ENCODE measurements at regions not wholly inside any gene's neighbourhood (a gene's known extent, or its start where the extent isn't known, plus 50 kb on each side); places are given as distances from the start of the nearest gene placed in this dataset.

DNA sequence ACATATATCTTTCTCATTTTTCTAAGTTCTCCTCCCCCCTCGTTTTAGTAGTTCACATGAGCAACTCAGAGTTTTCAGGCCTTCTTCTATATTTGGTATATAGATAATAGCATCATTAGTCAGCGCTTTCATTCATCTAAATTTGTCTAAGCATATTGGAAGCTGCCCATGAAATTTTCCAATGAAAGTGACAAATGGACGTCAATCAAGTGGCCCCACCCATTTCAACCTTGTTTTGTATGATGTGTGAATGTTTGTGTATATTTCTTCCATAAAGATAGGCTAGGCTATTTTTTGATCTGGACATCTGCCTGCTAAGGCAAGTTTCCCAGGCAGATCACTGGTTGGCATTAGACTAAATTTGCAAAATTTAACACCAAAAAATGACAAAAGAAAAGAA lies 104.0 kb upstream of the SSBP2 start:
- DNase-seq: no peak

- DNase-seq: no peak
Measured at GRCh38 chr5:81854485-81854884, 103.6 kb upstream of the SSBP2 start.

DNA sequence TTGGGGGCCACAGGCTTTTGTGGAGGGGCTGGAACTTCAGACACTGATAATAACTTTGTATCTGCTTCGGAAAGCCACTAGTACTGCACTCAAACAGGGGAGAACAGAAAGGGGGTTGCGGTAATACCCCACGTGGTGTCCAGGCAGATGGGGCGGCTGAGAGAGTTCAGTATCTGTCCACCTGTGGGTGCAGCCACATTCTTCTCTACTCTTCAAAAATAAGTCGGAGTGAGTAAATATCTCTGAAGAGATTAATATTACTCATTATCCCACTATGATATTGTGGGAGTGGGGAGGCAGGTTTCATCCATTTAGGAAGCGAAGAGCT lies 102.1 kb upstream of the SSBP2 start:
- peak; percentile 44 for DNase-seq

- peak; percentile 44 for DNase-seq
Measured at GRCh38 chr5:81852291-81853029, 101.6 kb upstream of the SSBP2 start.

- DNase-seq: peak; percentile 73
Measured at GRCh38 chr5:81851481-81852178, 100.7 kb upstream of the SSBP2 start.

GRCh38 chr5:81850501-81851357 lies 99.8 kb upstream of the SSBP2 start:
- no peak for DNase-seq

DNA sequence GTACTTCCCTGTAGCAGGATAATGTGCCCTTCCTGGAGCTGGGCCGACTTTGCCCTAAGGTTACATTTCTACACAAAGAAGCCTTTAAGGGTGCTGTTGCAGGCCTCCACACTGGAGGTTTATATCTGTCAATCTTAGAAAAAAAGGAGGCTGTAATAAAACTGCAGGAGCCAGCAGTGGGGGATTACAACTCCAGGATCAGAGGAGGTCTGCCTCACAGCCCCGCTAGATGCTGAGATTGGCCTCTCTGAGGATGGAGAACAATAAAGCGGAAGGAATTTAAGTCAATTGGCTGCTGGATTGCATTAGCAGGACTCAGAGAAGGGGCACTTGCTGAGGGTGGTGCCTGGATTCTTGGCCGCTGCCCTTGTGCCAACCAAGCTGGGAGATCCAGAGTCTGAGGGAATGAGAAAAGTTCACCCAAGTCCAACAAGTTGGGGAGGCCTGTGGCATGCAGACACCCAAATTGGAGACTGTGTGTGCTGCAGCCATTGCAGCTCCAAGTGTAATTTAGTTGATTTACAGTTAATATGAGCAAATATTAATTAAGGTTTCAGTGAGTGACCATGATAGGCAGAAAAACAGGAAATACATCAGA lies 99.0 kb upstream of the SSBP2 start:
- DNase-seq: no peak

- DNase-seq: no peak
Measured at GRCh38 chr5:81848362-81848880, 97.5 kb upstream of the SSBP2 start.

DNA sequence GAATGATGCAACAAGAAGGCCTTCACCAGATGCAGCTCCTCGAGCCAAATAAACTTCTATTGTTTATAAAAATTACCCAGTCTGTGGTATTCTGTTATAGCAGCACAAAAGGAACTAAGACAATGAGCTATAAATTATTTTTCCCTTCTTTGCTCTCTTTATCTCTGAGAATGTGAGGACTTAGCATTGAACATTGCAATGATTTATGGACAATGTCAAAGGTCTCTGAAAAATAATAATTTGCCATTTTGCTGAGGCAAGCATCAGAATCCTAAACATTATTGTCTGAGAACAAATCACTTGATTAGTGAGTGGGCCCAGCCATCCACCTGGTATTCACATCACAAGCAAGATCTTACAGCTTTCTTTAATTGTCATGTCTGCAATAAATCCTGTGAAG lies 95.4 kb upstream of the SSBP2 start:
- no peak for DNase-seq

GRCh38 chr5:81843845-81844244 lies 92.9 kb upstream of the SSBP2 start:
- no peak for DNase-seq

DNA sequence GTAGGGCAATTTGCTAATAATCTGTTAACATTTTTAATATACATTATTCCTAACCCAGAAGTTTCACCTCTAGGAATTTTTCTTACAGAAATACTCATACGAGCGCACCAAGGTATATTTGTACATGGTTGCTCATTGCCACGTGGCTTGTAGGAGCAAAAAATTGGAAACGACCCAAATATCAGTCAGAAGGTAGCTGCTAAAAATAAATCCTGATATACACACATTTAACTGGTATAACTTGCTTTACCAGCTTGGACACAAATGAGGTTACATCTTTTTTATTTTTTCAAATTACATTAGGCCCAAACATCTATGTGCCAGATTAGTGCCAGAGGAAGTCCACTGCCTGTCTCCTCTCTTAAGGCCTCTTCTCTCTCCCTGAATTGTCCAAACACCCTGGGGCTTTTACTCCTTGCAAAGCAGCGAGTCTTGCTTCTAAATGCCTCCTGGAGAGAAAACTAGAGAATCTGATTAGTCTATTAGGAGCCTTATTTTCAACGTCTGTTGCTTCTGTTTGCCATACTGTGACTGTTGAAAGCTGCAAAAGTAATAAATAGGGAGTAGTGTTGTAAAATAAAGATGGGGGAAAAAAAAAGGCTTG lies 92.0 kb upstream of the SSBP2 start:
- no peak for DNase-seq

DNA sequence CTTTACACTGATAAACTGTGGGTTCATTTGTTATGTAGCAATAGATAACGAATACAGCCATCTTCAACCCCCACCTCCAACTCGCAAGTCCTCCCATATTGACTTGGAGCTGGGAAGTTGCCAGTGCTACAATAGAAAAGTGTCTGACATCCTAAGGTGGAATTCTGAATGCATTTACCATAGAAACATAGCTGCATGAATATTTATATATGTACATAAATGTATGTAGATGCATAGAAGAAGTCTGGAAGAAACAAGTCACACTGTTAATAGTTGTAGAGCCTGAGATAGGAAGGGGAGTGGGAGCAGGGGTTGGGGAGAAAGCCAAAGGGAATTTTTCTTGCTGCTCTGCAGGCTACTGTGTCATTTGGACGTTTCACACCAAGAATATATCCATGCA lies 88.1 kb upstream of the SSBP2 start:
- DNase-seq: no peak

DNA sequence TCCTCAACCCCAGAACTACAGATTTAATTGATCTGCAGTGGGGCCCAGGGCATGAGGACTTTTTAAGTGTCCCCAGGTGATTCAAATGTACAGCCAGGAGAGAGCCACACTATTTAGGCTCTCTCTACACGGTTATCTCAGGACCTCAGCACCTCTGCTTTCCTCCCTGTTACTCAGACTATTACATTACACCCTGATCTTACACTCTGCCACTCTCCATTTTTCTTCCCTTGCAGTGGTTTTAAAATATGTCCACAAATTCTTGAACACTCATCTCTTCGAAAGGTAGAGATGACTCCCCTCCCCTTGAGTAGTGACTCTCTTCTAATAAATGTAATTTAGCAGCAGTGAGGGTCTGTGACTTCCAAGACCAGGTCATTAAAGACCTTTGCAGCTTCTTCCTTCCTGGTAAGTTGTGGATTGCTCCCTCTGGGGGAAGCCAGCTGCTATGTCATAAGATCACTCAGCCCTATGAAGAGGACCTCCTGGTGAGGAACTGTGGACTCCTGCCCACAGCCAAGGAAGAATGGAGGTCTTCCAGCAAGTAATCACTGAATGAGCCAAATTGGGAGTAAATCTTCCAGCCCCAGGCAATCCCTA lies 87.5 kb upstream of the SSBP2 start:
- DNase-seq: no peak

DNA sequence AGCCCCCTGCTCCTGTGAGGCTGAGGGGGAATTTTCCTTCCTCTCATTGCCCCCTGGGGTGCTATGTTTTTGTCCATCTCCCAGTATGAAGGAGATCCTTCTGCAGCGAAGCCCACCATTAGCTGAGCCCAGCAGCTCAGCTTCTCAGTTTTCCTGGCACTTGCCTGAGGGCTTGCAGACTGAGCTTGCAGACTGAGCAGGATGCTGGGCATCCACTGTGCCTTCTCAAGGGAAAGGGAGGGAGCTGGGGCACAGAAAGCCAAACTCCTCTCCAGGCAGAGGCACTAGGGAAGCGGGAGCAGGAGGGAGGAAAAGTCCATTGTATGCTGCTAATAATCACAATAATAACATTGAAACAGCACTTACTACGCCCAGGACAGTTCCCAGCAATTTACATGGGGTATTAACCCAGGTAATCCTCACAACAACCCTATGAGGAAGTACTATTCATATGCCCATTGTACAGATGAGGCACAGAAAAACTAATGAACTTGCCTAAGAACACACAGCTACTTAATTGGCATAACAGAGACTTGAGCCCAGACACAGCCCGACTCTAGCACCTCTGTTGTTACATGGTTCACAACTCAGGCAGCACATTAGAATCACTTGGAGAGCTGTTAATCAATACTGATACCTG lies 86.9 kb upstream of the SSBP2 start:
- no peak for DNase-seq

GRCh38 chr5:81835814-81836367 lies 85.0 kb upstream of the SSBP2 start:
- no peak for DNase-seq

DNA sequence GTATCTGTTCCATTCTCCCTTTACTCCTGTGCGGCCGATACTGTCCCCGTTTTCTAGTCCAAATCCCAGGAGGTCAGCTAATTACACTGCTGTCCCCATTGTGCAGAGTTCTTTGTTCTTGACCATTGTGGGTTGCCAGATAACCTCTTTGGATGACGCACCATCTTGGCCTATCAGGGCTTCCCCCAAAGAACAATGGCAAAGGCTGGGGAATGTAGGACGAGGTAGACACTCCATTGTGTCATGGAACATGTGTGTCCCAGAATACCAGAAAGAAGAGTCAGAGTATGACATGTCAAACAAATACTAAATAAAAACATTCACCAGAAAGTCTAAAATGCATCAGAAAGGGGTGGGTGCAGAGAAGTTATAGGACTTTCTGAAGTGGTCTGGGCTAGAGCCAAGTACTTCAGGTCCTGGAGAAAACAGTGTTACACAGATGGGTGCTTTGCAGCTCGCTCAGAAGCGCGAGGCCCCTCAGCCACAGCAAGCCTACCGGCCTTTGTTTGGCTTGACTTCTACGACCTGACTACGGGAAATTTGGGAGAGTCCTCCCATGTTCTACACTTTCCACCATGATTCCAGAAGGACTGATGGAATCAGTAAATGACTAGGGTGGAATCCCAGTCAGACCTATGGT lies 83.2 kb upstream of the SSBP2 start:
- no peak for DNase-seq

DNA sequence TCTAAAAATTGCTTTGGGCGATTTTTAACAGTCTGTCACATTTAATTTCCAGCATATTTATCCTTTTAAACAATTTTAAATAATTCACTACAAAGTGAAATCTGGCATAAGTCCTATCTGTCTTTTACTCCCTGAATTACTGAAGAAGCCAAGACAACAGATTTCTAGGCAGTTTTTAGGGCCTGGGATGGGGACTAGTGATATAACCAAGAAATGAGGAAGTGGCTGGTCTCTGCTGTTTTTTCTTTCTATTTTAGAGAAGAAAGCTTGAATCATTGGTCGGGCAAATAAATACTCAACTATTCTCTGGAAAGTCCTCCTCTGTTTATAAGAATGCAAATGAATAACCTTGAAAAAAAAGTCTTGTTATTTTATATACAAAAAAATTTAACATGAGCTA lies 79.7 kb upstream of the SSBP2 start:
- no peak for DNase-seq

DNA sequence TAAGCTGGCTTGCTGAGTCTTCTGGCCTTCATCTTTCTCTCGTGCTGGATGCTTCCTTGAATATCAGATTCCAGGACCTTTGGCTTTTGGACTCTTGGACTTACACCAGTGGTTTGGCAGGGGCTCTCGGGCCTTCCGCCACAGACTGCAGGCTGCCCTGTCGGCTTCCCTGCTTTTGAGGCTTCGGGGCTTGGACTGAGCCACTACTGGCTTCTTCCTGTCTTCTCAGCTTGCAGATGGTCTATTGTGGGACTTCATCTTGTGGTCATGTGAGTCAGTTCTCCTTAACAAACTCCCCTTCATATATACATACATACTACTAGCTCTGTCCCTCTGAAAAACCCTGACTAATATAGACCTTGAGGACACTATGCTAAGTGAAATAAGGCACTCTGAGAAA lies 78.3 kb upstream of the SSBP2 start:
- no peak for DNase-seq

DNA sequence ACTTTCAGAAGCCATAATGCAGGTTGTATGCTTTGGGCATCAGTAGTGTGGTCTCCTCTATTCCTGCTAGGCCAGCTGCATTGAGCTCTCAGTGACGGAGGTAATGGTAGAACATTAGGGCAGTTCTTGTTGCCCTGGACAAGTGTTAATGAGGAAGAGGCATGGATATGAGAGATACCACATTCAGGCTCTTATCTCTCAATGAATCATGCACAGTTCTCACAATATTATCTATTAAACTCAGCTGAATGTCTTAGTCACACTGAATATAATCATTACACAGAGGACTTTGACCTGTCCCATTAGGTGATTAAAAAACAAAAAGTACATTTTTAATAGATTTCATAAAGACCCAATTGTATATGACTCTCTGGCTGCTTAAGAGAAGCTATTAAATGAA lies 76.6 kb upstream of the SSBP2 start:
- DNase-seq: no peak

- no peak for DNase-seq
Measured at GRCh38 chr5:81826128-81826527, 75.2 kb upstream of the SSBP2 start.

GRCh38 chr5:81825237-81825636 lies 74.3 kb upstream of the SSBP2 start:
- no peak for DNase-seq
